HCT116 (cell line): ENCODE measurements at regions not wholly inside any gene's neighbourhood (a gene's known extent, or its start where the extent isn't known, plus 50 kb on each side); places are given as distances from the start of the nearest gene placed in this dataset.

Experiments used
- ATAC-seq: fragments of 200-7000 bp; cut with Tn5 transposase; 2 replicates; pipeline ENCODE4 v1.9.1; 2020; ENCODE audit warnings: mild to moderate bottlenecking, moderate library complexity
- BruUV-seq: library from RNA; stranded (reverse); fragments of 400-500 nt; replicated peaks from 2 replicates; lab custom pipeline; 2021; lab: Mats Ljungman, UMichigan
- CTCF ChIA-PET: fragments of 300-600 bp; sonication (Branson Sonifier 250); formaldehyde crosslinking; loops from one replicate; lab custom pipeline; 2021; ENCODE audit warnings: antibody characterized with exemption; lab: Charles Lee
- POLR2A ChIA-PET: fragments of 300-600, 350-600 bp; sonication (Branson Sonifier 250); formaldehyde crosslinking; loops from one replicate; lab custom pipeline; 2021; ENCODE audit warnings: antibody characterized with exemption; lab: Charles Lee
- RAD21 ChIA-PET, 2 experiments: fragments of 300-600 bp; sonication (Branson Sonifier 250); formaldehyde crosslinking; loops; one replicate each; lab custom pipeline; 2023; ENCODE audit warnings: low total read pairs in 2 of 2; ENCODE audit not compliant: uncharacterized antibody in 2 of 2, unreplicated experiment in 2 of 2, low non-redundant PET in 1 of 2; lab: Charles Lee
- DNase-seq: peaks from one replicate; pipeline ENCODE4 v3.0.0-alpha.2; 2010; ENCODE audit warnings: low read depth, low spot score
- H2AFZ ChIP-seq: fragments of 200-600 bp; shearing (Covaris generic), sonication (generic); 2 replicates; pipeline ENCODE4 v1.6.1; 2017; ENCODE audit warnings: low read depth, mixed run types, mixed read lengths, antibody characterized with exemption, low read length; ENCODE audit not compliant: poor library complexity, severe bottlenecking
- H3K27ac ChIP-seq: 2 replicates; pipeline ENCODE4 v1.5.1; 2012; ENCODE audit warnings: low read depth, low read length
- H3K27me3 ChIP-seq: fragments of 200-600 bp; sonication (generic); 2 replicates; pipeline ENCODE4 v1.6.1; 2016; ENCODE audit warnings: mixed run types, low read length, mixed read lengths; ENCODE audit not compliant: insufficient read depth
- H3K36me3 ChIP-seq, 2 experiments: fragments of 200-500 bp in 1 of 2; fragments of 200-600 bp in 1 of 2; sonication (Bioruptor generic) in 1 of 2; sonication (generic) in 1 of 2; 2 replicates each; pipeline versions ENCODE4 v1.5.1 to v1.6.1; 2014 to 2016; ENCODE audit warnings: low read length in 2 of 2, inconsistent platforms in 1 of 2, mixed read lengths in 1 of 2, mixed run types in 1 of 2; ENCODE audit not compliant: insufficient read depth in 2 of 2, control insufficient read depth in 1 of 2
- H3K4me1 ChIP-seq, 2 experiments: fragments of 200-600 bp in 1 of 2; sonication (generic) in 1 of 2; 2 replicates each; pipeline versions ENCODE4 v1.5.1 to v1.6.1; 2012 to 2017; ENCODE audit warnings: low read length in 2 of 2, inconsistent platforms in 1 of 2, mild to moderate bottlenecking in 1 of 2, mixed read lengths in 1 of 2, mixed run types in 1 of 2, moderate library complexity in 1 of 2; ENCODE audit not compliant: insufficient read depth in 2 of 2, control insufficient read depth in 1 of 2
- H3K4me2 ChIP-seq: fragments of 200-600 bp; sonication (generic); 2 replicates; pipeline ENCODE4 v1.6.1; 2017; ENCODE audit warnings: mixed run types, low read length, mixed read lengths
- H3K4me3 ChIP-seq, 2 experiments: fragments of 200-600 bp in 1 of 2; sonication (generic) in 1 of 2; replicated peaks in 1 of 2; 2 replicates each; pipeline ENCODE4 v1.5.1; 2011 to 2016; ENCODE audit warnings: low read length in 2 of 2, control low read depth in 1 of 2, low read depth in 1 of 2, mild to moderate bottlenecking in 1 of 2, mixed read lengths in 1 of 2, mixed run types in 1 of 2
- H3K79me2 ChIP-seq: fragments of 200-600 bp; sonication (generic); 2 replicates; pipeline ENCODE4 v1.6.1; 2017; ENCODE audit warnings: mild to moderate bottlenecking, mixed run types, low read length, moderate library complexity, mixed read lengths; ENCODE audit not compliant: insufficient read depth
- H3K9ac ChIP-seq: fragments of 200-600 bp; sonication (generic); 2 replicates; pipeline ENCODE4 v1.6.1; 2016; ENCODE audit warnings: low read length, mixed read lengths
- H3K9me2 ChIP-seq: fragments of 200-600 bp; sonication (generic), shearing (Covaris generic); 2 replicates; pipeline ENCODE4 v1.6.1; 2017; ENCODE audit warnings: mixed run types, mild to moderate bottlenecking, moderate library complexity; ENCODE audit not compliant: insufficient read depth
- H3K9me3 ChIP-seq, 2 experiments: fragments of 200-500 bp in 1 of 2; fragments of 200-600 bp in 1 of 2; sonication (Bioruptor generic) in 1 of 2; sonication (generic) in 1 of 2; 2 replicates each; pipeline ENCODE4 v1.6.1; 2014 to 2017; ENCODE audit warnings: low read length in 2 of 2, mixed read lengths in 2 of 2, inconsistent platforms in 1 of 2, low read depth in 1 of 2, mild to moderate bottlenecking in 1 of 2, mixed run types in 1 of 2, moderate library complexity in 1 of 2; ENCODE audit not compliant: control insufficient read depth in 1 of 2, insufficient read depth in 1 of 2
- H4K20me1 ChIP-seq: fragments of 200-600 bp; sonication (generic), shearing (Covaris generic); 2 replicates; pipeline ENCODE4 v1.6.1; 2017; ENCODE audit warnings: mixed run types, mild to moderate bottlenecking, moderate library complexity; ENCODE audit not compliant: insufficient read depth
- ATF3 ChIP-seq: IDR thresholded peaks from 2 replicates; pipeline ENCODE4 v1.6.1; 2012
- CBX3 ChIP-seq: IDR thresholded peaks from 2 replicates; pipeline ENCODE4 v1.6.1; 2012; ENCODE audit warnings: low read depth
- CTCF ChIP-seq, 3 experiments: fragments of 200-600 bp in 1 of 3; sonication (generic) in 1 of 3; IDR thresholded peaks in 2 of 3; conservative IDR thresholded peaks in 1 of 3; 2 replicates each; pipeline ENCODE4 v1.5.1; 2012 to 2017; ENCODE audit warnings: low read depth in 2 of 3, low read length in 2 of 3, antibody characterized with exemption in 1 of 3, borderline replicate concordance in 1 of 3, control low read depth in 1 of 3, mild to moderate bottlenecking in 1 of 3, mixed read lengths in 1 of 3, mixed run types in 1 of 3, moderate library complexity in 1 of 3; ENCODE audit not compliant: insufficient read depth in 1 of 3
- ELF1 ChIP-seq: IDR thresholded peaks from 2 replicates; pipeline ENCODE4 v1.6.1; 2012; ENCODE audit warnings: low read depth, borderline replicate concordance
- EZH2 ChIP-seq: fragments of 200-600 bp; sonication (generic); IDR thresholded peaks from 2 replicates; pipeline ENCODE4 v1.6.1; 2017; ENCODE audit warnings: antibody characterized with exemption, mixed run types
- EZH2phosphoT487 ChIP-seq: fragments of 200-600 bp; IDR thresholded peaks from 2 replicates; pipeline ENCODE4 v1.6.1; 2018; ENCODE audit warnings: antibody characterized with exemption, borderline replicate concordance
- FOSL1 ChIP-seq: IDR thresholded peaks from 2 replicates; pipeline ENCODE4 v1.6.1; 2012; ENCODE audit warnings: low read depth
- JUND ChIP-seq: IDR thresholded peaks from 2 replicates; pipeline ENCODE4 v1.6.1; 2012
- MAX ChIP-seq: IDR thresholded peaks from 2 replicates; pipeline ENCODE4 v1.6.1; 2012
- POLR2A ChIP-seq: IDR thresholded peaks from 2 replicates; pipeline ENCODE4 v1.7.0; 2011; ENCODE audit warnings: borderline replicate concordance; ENCODE audit not compliant: insufficient read depth, insufficient read length; ENCODE audit errors: extremely low read depth
- POLR2AphosphoS5 ChIP-seq: IDR thresholded peaks from 2 replicates; pipeline ENCODE4 v1.6.1; 2011; ENCODE audit warnings: mild to moderate bottlenecking, low read depth, low read length, moderate library complexity
- REST ChIP-seq: IDR thresholded peaks from 2 replicates; pipeline ENCODE4 v1.6.1; 2012; ENCODE audit warnings: low read depth
- SIN3A ChIP-seq: IDR thresholded peaks from 2 replicates; pipeline ENCODE4 v1.6.1; 2012; ENCODE audit warnings: low read depth
- ZBTB33 ChIP-seq: IDR thresholded peaks from 2 replicates; pipeline ENCODE4 v1.6.1; 2011; ENCODE audit warnings: mild to moderate bottlenecking, low read length, moderate library complexity; ENCODE audit not compliant: insufficient replicate concordance; ENCODE audit errors: extremely low read depth
- ZFX ChIP-seq: fragments of 450-650 bp; IDR thresholded peaks from 2 replicates; pipeline ENCODE4 v1.6.1; 2017
- ZNF274 ChIP-seq: fragments of 200-500 bp; sonication (Bioruptor generic); IDR thresholded peaks from 2 replicates; pipeline ENCODE4 v1.6.1; 2014; ENCODE audit warnings: mild to moderate bottlenecking, low read depth, low read length, inconsistent platforms
- intact Hi-C: fragments of 100-400 bp; cut with micrococcal nuclease; formaldehyde crosslinking; loops from 2 replicates; pipeline ENCODE4 v1.10.0; 2022

GRCh38 chr7:35401217-35401879 lies 147.4 kb upstream of the TBX20 start (continued):
- TF ChIP-seq REST: no peak
- no peak for TF ChIP-seq SIN3A
- no peak for TF ChIP-seq ZFX
- no peak for TF ChIP-seq MAX
- TF ChIP-seq POLR2A: no peak
- no peak for TF ChIP-seq FOSL1
- no peak for TF ChIP-seq ATF3
- TF ChIP-seq, all 23 proteins: peak for 0

- ATAC-seq (no peak), DNase-seq (no peak)
- no peaks in the 10 kb centered on the region for H4K20me1 ChIP-seq
- no TSS peak for BruUV-seq
- CTCF ChIA-PET: interaction anchor here (1.3 kb wide), 1 partner anchor 25 kb away, joined by 4 read pairs; no protein-coding TSS in a partner anchor
- no peak overlapping the region for H3K4me2 ChIP-seq
- H3K9me3 ChIP-seq: no peaks in the 10 kb centered on the region
- no peak overlapping the region for H2AFZ ChIP-seq
- H3K27ac ChIP-seq: no peak overlapping the region
- POLR2A ChIA-PET: no interaction called here
- H3K79me2 ChIP-seq: no peaks in the 10 kb centered on the region
- no peaks in the 10 kb centered on the region for H3K9me2 ChIP-seq
- no peak overlapping the region for H3K9ac ChIP-seq
- no peaks in the 10 kb centered on the region; the same call in 1 of the 2 replicates for H3K27me3 ChIP-seq
- TF ChIP-seq EZH2 (no peak), ZBTB33 (no peak), ZFX (no peak), JUND (no peak), POLR2AphosphoS5 (no peak), POLR2A (no peak), MAX (no peak), EZH2phosphoT487 (no peak), SIN3A (no peak), ELF1 (no peak), CTCF (IDR thresholded peaks at IDR 0.05 in 2 of 3, conservative IDR thresholded peaks at IDR 0.05 in 1 of 3; ENCODE audit: borderline replicate concordance in 1 of 3, insufficient read depth in 1 of 3, low read depth in 2 of 3, low read length in 2 of 3) (no peak), ZNF274 (no peak), CBX3 (no peak)
- TF ChIP-seq, all 23 proteins: peak for 0
- Histone ChIP-seq H3K4me1 (no peaks in the 10 kb centered on the region), H3K36me3 (no peaks in the 10 kb centered on the region), H3K4me3 (no peak overlapping the region)
- RAD21 ChIA-PET: no interaction called here
- intact Hi-C loops: no loop called here
Observed at GRCh38 chr7:35399840-35400239, 145.9 kb upstream of the TBX20 start.
